ENCODE measurements at regions not wholly inside any gene's neighbourhood (a gene's known extent, or its start where the extent isn't known, plus 50 kb on each side); places are given as distances from the start of the nearest gene placed in this dataset.

DNA sequence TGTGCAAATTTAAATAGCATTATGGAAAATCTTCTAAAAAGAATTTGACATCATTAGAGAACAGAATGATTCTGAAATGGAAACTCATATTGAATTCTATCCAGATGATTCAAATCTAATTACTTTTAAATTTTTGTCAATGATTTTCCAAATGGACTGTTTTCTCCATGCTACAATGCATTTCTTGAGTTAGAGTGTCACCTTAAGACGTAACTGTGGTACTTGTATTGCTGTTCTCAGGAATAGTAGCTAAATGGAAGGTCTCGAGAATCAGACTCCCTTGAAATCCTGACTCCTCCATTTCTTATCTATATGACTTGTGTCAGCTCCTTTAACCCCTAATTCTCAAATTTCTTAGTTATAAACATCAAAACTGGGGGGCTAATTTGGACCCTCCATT lies 102.3 kb downstream of the P2RY1 start:
- ATAC-seq = no peak
- H3K9me3 Mint-ChIP-seq = no peaks in the 10 kb centered on the region
- no peaks in the 10 kb centered on the region for H3K36me3 Mint-ChIP-seq
- no peaks in the 10 kb centered on the region for H3K27me3 Mint-ChIP-seq
- H3K4me3 Mint-ChIP-seq = no peak overlapping the region
- H3K27ac Mint-ChIP-seq = no peak overlapping the region
- H3K4me1 Mint-ChIP-seq = no peaks in the 10 kb centered on the region

- no peaks in the 10 kb centered on the region for H3K4me1 Mint-ChIP-seq
- H3K9me3 Mint-ChIP-seq = no peaks in the 10 kb centered on the region
- H3K27me3 Mint-ChIP-seq = no peaks in the 10 kb centered on the region
- H3K27ac Mint-ChIP-seq = no peak overlapping the region
- no peaks in the 10 kb centered on the region for H3K36me3 Mint-ChIP-seq
- no peak for ATAC-seq
- no peak overlapping the region for H3K4me3 Mint-ChIP-seq
Measured at GRCh38 chr3:152938974-152939636, 104.2 kb downstream of the P2RY1 start.

- Mint-ChIP-seq H3K4me1 (no peaks in the 10 kb centered on the region), H3K9me3 (no peaks in the 10 kb centered on the region), H3K27me3 (no peaks in the 10 kb centered on the region), H3K4me3 (no peak overlapping the region), H3K36me3 (no peaks in the 10 kb centered on the region), H3K27ac (no peak overlapping the region)
- ATAC-seq = no peak
Measured at GRCh38 chr3:152941859-152942258, 106.9 kb downstream of the P2RY1 start.

- no peaks in the 10 kb centered on the region for H3K27me3 Mint-ChIP-seq
- ATAC-seq = no peak
- H3K4me1 Mint-ChIP-seq = no peaks in the 10 kb centered on the region
- H3K9me3 Mint-ChIP-seq = no peaks in the 10 kb centered on the region
- H3K36me3 Mint-ChIP-seq = no peaks in the 10 kb centered on the region
- no peak overlapping the region for H3K4me3 Mint-ChIP-seq
- H3K27ac Mint-ChIP-seq = no peak overlapping the region
Measured at GRCh38 chr3:152942366-152942765, 107.4 kb downstream of the P2RY1 start.

GRCh38 chr3:152943645-152944044 lies 108.7 kb downstream of the P2RY1 start:
- Mint-ChIP-seq H3K9me3 (no peaks in the 10 kb centered on the region), H3K36me3 (no peaks in the 10 kb centered on the region), H3K27ac (no peak overlapping the region), H3K4me3 (no peak overlapping the region), H3K27me3 (no peaks in the 10 kb centered on the region), H3K4me1 (no peaks in the 10 kb centered on the region)
- ATAC-seq = no peak

- Mint-ChIP-seq H3K27me3 (no peaks in the 10 kb centered on the region), H3K4me3 (no peak overlapping the region), H3K27ac (no peak overlapping the region), H3K4me1 (no peaks in the 10 kb centered on the region), H3K36me3 (no peaks in the 10 kb centered on the region), H3K9me3 (no peaks in the 10 kb centered on the region)
- no peak for ATAC-seq
Measured at GRCh38 chr3:152944671-152945070, 109.7 kb downstream of the P2RY1 start.

DNA sequence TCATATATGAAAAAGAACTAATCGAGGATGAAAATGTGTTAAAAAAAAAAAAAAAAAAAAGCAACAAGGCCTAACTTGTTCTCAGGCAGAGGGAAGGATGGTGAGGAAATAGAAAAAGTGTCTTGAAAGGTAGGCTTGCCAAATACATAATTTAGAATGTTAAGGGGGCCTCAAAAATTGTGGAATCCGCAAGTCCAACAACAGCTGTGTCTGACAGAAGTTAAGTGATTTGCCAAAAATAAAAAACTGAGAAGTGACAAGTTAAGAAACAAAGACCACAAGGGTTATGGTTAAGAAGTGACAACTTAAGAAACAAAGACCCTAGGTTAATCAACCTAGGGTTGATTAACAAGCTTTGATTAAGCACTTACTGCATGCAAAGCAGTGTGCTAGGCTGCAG lies 110.6 kb downstream of the P2RY1 start:
- H3K4me3 Mint-ChIP-seq = no peak overlapping the region
- ATAC-seq = no peak

DNA sequence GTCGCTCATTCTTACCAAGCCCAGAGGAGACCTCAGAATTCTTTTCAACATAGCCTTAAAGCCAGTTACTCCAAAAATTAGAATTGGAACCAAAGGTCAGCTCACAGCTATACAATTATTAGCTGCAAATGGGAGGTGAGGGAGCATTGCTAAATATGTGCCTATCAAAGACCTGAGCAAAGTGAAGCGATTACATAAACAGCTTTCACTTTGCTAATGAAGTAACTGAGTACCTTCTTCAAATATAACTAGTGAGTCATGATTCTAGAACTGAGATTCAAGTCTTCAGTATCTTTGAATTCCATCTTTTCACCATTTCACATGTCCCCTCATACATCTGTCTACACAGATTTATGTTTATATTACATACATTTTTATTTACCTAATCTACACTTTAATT lies 122.6 kb downstream of the P2RY1 start:
- Mint-ChIP-seq H3K36me3 (no peaks in the 10 kb centered on the region), H3K4me3 (no peak overlapping the region), H3K4me1 (no peaks in the 10 kb centered on the region), H3K27ac (no peak overlapping the region), H3K27me3 (no peaks in the 10 kb centered on the region), H3K9me3 (no peaks in the 10 kb centered on the region)
- ATAC-seq = no peak

More for the DNA sequence above, 110.6 kb downstream of the P2RY1 start:
- Mint-ChIP-seq H3K36me3 (no peaks in the 10 kb centered on the region), H3K4me1 (no peaks in the 10 kb centered on the region), H3K27ac (no peak overlapping the region), H3K9me3 (no peaks in the 10 kb centered on the region), H3K27me3 (no peaks in the 10 kb centered on the region)

DNA sequence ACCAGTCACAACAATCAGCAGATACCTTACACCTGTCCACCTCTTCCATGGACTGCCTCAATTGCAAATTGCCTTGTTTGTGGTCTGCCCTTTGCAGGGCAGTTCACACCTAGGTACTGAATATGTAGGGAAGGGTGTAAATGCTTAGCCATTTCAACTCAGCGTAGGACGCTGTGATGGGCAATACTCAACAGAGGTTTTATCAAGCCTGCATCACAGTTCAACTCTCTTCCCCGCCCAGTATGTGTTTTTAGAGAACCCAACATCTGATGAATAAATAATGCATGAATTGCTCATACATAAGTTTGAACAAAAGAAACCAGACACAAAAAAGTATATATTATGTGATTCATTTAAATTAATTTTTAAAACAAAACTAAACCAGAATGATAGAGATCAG lies 124.4 kb downstream of the P2RY1 start:
- Mint-ChIP-seq H3K4me3 (no peak overlapping the region), H3K9me3 (no peaks in the 10 kb centered on the region), H3K27me3 (no peaks in the 10 kb centered on the region), H3K36me3 (no peaks in the 10 kb centered on the region), H3K27ac (no peak overlapping the region), H3K4me1 (peaks cover 4% of the 10 kb centered on the region)
- no peak for ATAC-seq

DNA sequence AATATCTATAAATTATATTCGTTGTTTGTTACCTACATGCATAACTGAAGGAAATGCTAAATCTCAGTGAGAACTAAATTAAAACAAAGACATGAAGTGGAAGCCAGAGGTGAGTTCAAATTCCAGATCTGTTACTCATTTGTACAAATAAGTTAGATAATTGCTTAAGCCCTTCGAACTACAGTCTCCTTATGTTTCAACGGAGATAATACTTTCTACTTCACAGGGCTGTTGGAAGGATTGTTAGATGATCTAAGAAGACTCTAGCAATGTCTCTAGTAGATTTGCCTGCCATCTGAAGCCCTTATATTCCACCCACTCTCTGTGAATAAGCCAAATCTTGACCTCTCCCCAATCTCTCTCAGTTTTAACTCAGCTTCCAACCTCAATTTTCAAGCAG lies 125.8 kb downstream of the P2RY1 start:
- H3K36me3 Mint-ChIP-seq = no peaks in the 10 kb centered on the region
- H3K4me1 Mint-ChIP-seq = peaks cover 16% of the 10 kb centered on the region
- no peak overlapping the region for H3K4me3 Mint-ChIP-seq
- no peaks in the 10 kb centered on the region for H3K9me3 Mint-ChIP-seq
- H3K27me3 Mint-ChIP-seq = no peaks in the 10 kb centered on the region
- no peak overlapping the region for H3K27ac Mint-ChIP-seq
- no peak for ATAC-seq

DNA sequence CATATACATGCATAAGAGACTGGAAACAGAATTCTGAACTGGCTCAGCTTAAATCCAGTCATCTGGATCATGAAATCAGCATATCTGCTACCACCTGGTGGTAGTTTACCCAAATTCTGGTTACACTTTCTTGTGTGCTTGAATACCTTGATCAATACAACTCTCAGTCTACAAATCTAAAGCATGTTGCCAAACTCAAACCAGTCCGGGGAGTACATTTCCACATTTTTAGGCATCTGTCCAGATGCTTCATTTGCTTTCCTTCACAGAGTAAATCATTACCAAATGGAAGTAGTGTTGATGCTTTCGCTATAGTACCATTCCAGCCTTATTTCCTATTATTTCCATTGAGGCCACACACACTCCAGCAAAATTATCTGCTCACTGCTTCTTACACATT lies 126.4 kb downstream of the P2RY1 start:
- Mint-ChIP-seq H3K36me3 (no peaks in the 10 kb centered on the region), H3K9me3 (no peaks in the 10 kb centered on the region), H3K27me3 (no peaks in the 10 kb centered on the region), H3K4me1 (peaks cover 16% of the 10 kb centered on the region), H3K4me3 (no peak overlapping the region), H3K27ac (no peak overlapping the region)
- no peak for ATAC-seq

- H3K36me3 Mint-ChIP-seq = no peaks in the 10 kb centered on the region
- peak; percentile 63 for ATAC-seq
- peak overlapping the region; percentile 68 for H3K27ac Mint-ChIP-seq
- no peak overlapping the region for H3K4me3 Mint-ChIP-seq
- no peaks in the 10 kb centered on the region for H3K9me3 Mint-ChIP-seq
- peaks cover 8% of the 10 kb centered on the region for H3K27me3 Mint-ChIP-seq
- H3K4me1 Mint-ChIP-seq = peaks cover 16% of the 10 kb centered on the region
Measured at GRCh38 chr3:152964911-152965609, 130.1 kb downstream of the P2RY1 start.

GRCh38 chr3:152968388-152969024 lies 133.6 kb downstream of the P2RY1 start:
- peaks cover 17% of the 10 kb centered on the region for H3K4me1 Mint-ChIP-seq
- peaks cover 10% of the 10 kb centered on the region for H3K27me3 Mint-ChIP-seq
- no peaks in the 10 kb centered on the region for H3K36me3 Mint-ChIP-seq
- H3K27ac Mint-ChIP-seq = no peak overlapping the region
- ATAC-seq = no peak
- no peak overlapping the region for H3K4me3 Mint-ChIP-seq
- H3K9me3 Mint-ChIP-seq = no peaks in the 10 kb centered on the region

DNA sequence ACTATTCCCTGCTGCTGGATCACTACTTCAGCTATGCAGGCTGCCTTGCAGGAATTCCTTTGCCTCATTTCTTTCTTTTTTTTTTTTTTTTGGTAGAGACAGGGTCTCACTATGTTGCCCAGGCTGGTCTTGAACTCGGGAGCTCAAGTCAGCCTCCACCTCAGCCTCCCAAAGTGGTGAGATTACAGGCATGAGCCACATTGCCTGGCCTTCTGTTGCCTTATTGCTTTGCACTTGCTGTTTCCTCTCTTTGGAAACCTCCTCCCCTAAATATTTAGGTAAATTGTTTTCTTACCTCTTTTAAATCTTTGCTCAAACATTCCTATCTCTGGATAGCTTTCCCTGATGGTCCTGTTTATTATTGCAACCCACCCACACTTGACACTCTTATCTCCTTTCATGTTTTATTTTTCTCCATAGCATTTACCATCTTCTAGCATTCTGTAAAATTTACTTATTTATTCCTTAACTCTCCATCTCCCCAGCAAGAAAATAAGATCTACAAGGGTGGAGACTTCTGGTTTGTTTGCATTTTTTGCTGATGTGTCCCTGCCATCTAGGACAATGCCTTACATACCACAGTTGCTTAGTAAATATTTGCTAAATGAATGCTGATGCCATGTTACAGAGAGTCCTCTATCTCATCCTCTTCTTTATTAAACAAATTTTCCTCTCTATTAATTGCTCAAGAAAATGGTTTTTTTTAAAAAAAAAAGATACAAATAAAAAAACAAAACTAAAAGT lies 134.8 kb downstream of the P2RY1 start:
- no peak overlapping the region for H3K27ac Mint-ChIP-seq
- H3K36me3 Mint-ChIP-seq = no peaks in the 10 kb centered on the region
- no peak for ATAC-seq
- H3K9me3 Mint-ChIP-seq = peaks cover 3% of the 10 kb centered on the region
- peaks cover 18% of the 10 kb centered on the region for H3K27me3 Mint-ChIP-seq
- peaks cover 16% of the 10 kb centered on the region for H3K4me1 Mint-ChIP-seq
- no peak overlapping the region for H3K4me3 Mint-ChIP-seq

GRCh38 chr3:152970851-152971250 lies 135.9 kb downstream of the P2RY1 start:
- H3K9me3 Mint-ChIP-seq = peaks cover 3% of the 10 kb centered on the region
- H3K27ac Mint-ChIP-seq = no peak overlapping the region
- no peak overlapping the region for H3K4me3 Mint-ChIP-seq
- ATAC-seq = no peak
- no peaks in the 10 kb centered on the region for H3K36me3 Mint-ChIP-seq
- H3K4me1 Mint-ChIP-seq = peaks cover 8% of the 10 kb centered on the region
- peaks cover 18% of the 10 kb centered on the region for H3K27me3 Mint-ChIP-seq
